ENCODE measurements at regions not wholly inside any gene's neighbourhood (a gene's known extent, or its start where the extent isn't known, plus 50 kb on each side); places are given as distances from the start of the nearest gene placed in this dataset.

- no peak for DNase-seq (ENCODE audit: low spot score)
Observed at GRCh38 chr5:82807021-82807420, 270.2 kb downstream of the TMEM167A start.

GRCh38 chr5:82806513-82806912, 270.7 kb downstream of the TMEM167A start:
- DNase-seq (ENCODE audit: low spot score), result no peak

- DNase-seq (ENCODE audit: low spot score), result peak; percentile 4
Observed at GRCh38 chr5:82804155-82804690, 273.0 kb downstream of the TMEM167A start.

- no peak for DNase-seq (ENCODE audit: low spot score)
Observed at GRCh38 chr5:82802954-82803353, 274.2 kb downstream of the TMEM167A start.

- no peak for DNase-seq (ENCODE audit: low spot score)
Observed at GRCh38 chr5:82800826-82801225, 276.4 kb downstream of the TMEM167A start.

GRCh38 chr5:82799361-82800077, 277.7 kb downstream of the TMEM167A start:
- no peak for DNase-seq (ENCODE audit: low spot score)

- DNase-seq (ENCODE audit: low spot score), result no peak
Observed at GRCh38 chr5:82798676-82799075, 278.5 kb downstream of the TMEM167A start.

GRCh38 chr5:82796643-82797416, 280.4 kb downstream of the TMEM167A start:
- DNase-seq (ENCODE audit: low spot score), result no peak

GRCh38 chr5:82794876-82795275, 282.3 kb downstream of the TMEM167A start:
- no peak for DNase-seq (ENCODE audit: low spot score)

GRCh38 chr5:82793808-82794419, 283.3 kb downstream of the TMEM167A start:
- peak; percentile 45 for DNase-seq (ENCODE audit: low spot score)

GRCh38 chr5:82792096-82792495, 285.1 kb downstream of the TMEM167A start:
- DNase-seq (ENCODE audit: low spot score), result no peak

- DNase-seq (ENCODE audit: low spot score), result no peak
Observed at GRCh38 chr5:82789095-82789494, 288.1 kb downstream of the TMEM167A start.

- no peak for DNase-seq (ENCODE audit: low spot score)
Observed at GRCh38 chr5:82786748-82787147, 290.4 kb downstream of the TMEM167A start.

- DNase-seq (ENCODE audit: low spot score), result no peak
Observed at GRCh38 chr5:82785882-82786509, 291.2 kb downstream of the TMEM167A start.

- DNase-seq (ENCODE audit: low spot score), result no peak
Observed at GRCh38 chr5:82785456-82785855, 291.7 kb downstream of the TMEM167A start.

GRCh38 chr5:82784521-82784920, 292.7 kb downstream of the TMEM167A start:
- DNase-seq (ENCODE audit: low spot score), result no peak

GRCh38 chr5:82777106-82777505, 300.1 kb downstream of the TMEM167A start:
- DNase-seq (ENCODE audit: low spot score), result no peak

GRCh38 chr5:82772281-82772680, 304.9 kb downstream of the TMEM167A start:
- DNase-seq (ENCODE audit: low spot score), result no peak

GRCh38 chr5:82766206-82766605, 311.0 kb downstream of the TMEM167A start:
- no peak for DNase-seq (ENCODE audit: low spot score)

GRCh38 chr5:82765765-82766164, 311.4 kb downstream of the TMEM167A start:
- DNase-seq (ENCODE audit: low spot score), result no peak

GRCh38 chr5:82760856-82761255, 316.3 kb downstream of the TMEM167A start:
- DNase-seq (ENCODE audit: low spot score), result no peak

- no peak for DNase-seq (ENCODE audit: low spot score)
Observed at GRCh38 chr5:82758881-82759280, 318.3 kb downstream of the TMEM167A start.

Measured in pons (tissue), 1 donor.